ENCODE measurements at regions not wholly inside any gene's neighbourhood (a gene's known extent, or its start where the extent isn't known, plus 50 kb on each side); places are given as distances from the start of the nearest gene placed in this dataset.
A peak's percentile ranks its signal among the peaks of the same experiment; 100 is the strongest.

DNA sequence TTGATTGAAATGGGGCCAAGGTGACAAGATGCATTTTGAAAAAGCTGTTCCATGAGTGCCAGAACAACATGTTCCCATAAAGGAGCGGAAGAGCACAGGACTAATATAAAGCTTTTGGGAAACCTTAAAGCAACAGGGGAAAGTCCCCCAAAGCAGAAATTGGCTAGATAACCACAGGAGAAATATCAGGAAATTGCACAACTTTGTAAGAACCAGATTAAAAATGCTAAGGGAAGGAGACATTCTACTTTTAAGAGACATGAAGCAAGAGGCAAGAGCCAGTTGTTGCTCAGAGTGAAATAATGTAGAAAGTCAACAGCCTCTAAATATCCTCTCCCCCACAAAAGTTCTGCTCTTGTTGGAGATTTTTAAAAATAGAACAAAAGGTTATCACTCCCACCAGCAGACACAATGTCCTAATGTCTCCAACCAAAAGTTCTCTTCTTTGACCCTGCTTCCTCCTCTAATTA lies 85.2 kb upstream of the LNX1 start:
- peaks cover 3% of the 10 kb centered on the region for H3K4me1 ChIP-seq (ENCODE audit: control insufficient read depth, extremely low read depth, insufficient read depth, low read length)
- H4K20me1 ChIP-seq (ENCODE audit: control insufficient read depth, extremely low read depth, insufficient read depth, low read length), result no peaks in the 10 kb centered on the region
- H3K9me3 ChIP-seq (ENCODE audit: control insufficient read depth, insufficient read depth, low read depth, low read length), result no peaks in the 10 kb centered on the region
- no peak overlapping the region for H2AFZ ChIP-seq (ENCODE audit: low read length)
- H3K4me2 ChIP-seq (ENCODE audit: extremely low read depth, insufficient read depth, low read length), result no peak overlapping the region
- no peak overlapping the region for H3K27ac ChIP-seq (ENCODE audit: insufficient read depth, low read length)
- peak; percentile 34 to 70 for DNase-seq (ENCODE audit: low read depth in 2 of 2)
- no peak for TF ChIP-seq CTCF (conservative IDR thresholded peaks at IDR 0.05 in 1 of 2, IDR thresholded peaks at IDR 0.05 in 1 of 2; ENCODE audit: low read depth in 1 of 2, low read length in 2 of 2)
- no peak for TF ChIP-seq EZH2 (IDR thresholded peaks at IDR 0.05; ENCODE audit: low read length, missing control alignments)
- no peaks in the 10 kb centered on the region for H3K27me3 ChIP-seq (ENCODE audit: control insufficient read depth, insufficient read depth, low read length)
- H3K4me3 ChIP-seq (replicated peaks in 1 of 4; ENCODE audit: control extremely low read depth in 1 of 4, insufficient read depth in 1 of 4, low read depth in 3 of 4, low read length in 4 of 4), result no peak overlapping the region
- no peak overlapping the region for H3K9ac ChIP-seq (ENCODE audit: insufficient read depth, low read length)
- no peaks in the 10 kb centered on the region for H3K36me3 ChIP-seq (ENCODE audit: control insufficient read depth, insufficient read depth, low read length)
- no peaks in the 10 kb centered on the region for H3K79me2 ChIP-seq (ENCODE audit: control insufficient read depth, insufficient read depth, low read length)

- H3K27ac ChIP-seq (ENCODE audit: insufficient read depth, low read length), result no peak overlapping the region
- H3K9me3 ChIP-seq (ENCODE audit: control insufficient read depth, insufficient read depth, low read depth, low read length), result no peaks in the 10 kb centered on the region
- H3K4me3 ChIP-seq (replicated peaks in 1 of 4; ENCODE audit: control extremely low read depth in 1 of 4, insufficient read depth in 1 of 4, low read depth in 3 of 4, low read length in 4 of 4), result no peak overlapping the region
- peaks cover 3% of the 10 kb centered on the region for H3K4me1 ChIP-seq (ENCODE audit: control insufficient read depth, extremely low read depth, insufficient read depth, low read length)
- TF ChIP-seq EZH2 (IDR thresholded peaks at IDR 0.05; ENCODE audit: low read length, missing control alignments), result no peak
- H3K4me2 ChIP-seq (ENCODE audit: extremely low read depth, insufficient read depth, low read length), result no peak overlapping the region
- no peaks in the 10 kb centered on the region for H3K36me3 ChIP-seq (ENCODE audit: control insufficient read depth, insufficient read depth, low read length)
- H4K20me1 ChIP-seq (ENCODE audit: control insufficient read depth, extremely low read depth, insufficient read depth, low read length), result no peaks in the 10 kb centered on the region
- H2AFZ ChIP-seq (ENCODE audit: low read length), result no peak overlapping the region
- no peaks in the 10 kb centered on the region for H3K27me3 ChIP-seq (ENCODE audit: control insufficient read depth, insufficient read depth, low read length)
- H3K9ac ChIP-seq (ENCODE audit: insufficient read depth, low read length), result no peak overlapping the region
- no peaks in the 10 kb centered on the region for H3K79me2 ChIP-seq (ENCODE audit: control insufficient read depth, insufficient read depth, low read length)
- DNase-seq (ENCODE audit: low read depth in 2 of 2), result no peak
Measured at GRCh38 chr4:53674903-53675302, 83.6 kb upstream of the LNX1 start.

DNA sequence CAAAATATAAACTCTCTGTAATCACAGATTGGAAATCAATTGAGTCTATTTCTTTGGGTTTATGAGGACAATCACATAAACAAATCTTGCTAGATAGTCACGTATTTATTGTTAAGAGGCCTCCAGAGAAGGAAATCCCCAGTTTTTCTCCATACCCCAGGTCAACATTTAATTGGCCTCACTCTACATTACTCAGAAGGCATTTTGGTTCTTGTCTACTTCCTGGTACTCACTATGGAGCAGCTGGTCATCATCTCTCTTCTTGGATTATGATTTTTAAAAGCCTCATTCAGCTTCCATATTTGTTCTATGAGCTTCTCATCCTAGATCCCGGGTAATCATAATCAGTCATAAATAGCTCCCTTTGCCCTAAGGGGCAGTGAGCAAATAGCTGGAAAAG lies 81.6 kb upstream of the LNX1 start:
- Histone ChIP-seq H3K4me2 (ENCODE audit: extremely low read depth, insufficient read depth, low read length) (no peak overlapping the region), H3K27me3 (ENCODE audit: control insufficient read depth, insufficient read depth, low read length) (no peaks in the 10 kb centered on the region), H3K9me3 (ENCODE audit: control insufficient read depth, insufficient read depth, low read depth, low read length) (no peaks in the 10 kb centered on the region), H3K79me2 (ENCODE audit: control insufficient read depth, insufficient read depth, low read length) (no peaks in the 10 kb centered on the region), H3K4me3 (replicated peaks in 1 of 4; ENCODE audit: control extremely low read depth in 1 of 4, insufficient read depth in 1 of 4, low read depth in 3 of 4, low read length in 4 of 4) (no peak overlapping the region), H4K20me1 (ENCODE audit: control insufficient read depth, extremely low read depth, insufficient read depth, low read length) (no peaks in the 10 kb centered on the region), H3K36me3 (ENCODE audit: control insufficient read depth, insufficient read depth, low read length) (no peaks in the 10 kb centered on the region), H3K27ac (ENCODE audit: insufficient read depth, low read length) (no peak overlapping the region), H3K4me1 (ENCODE audit: control insufficient read depth, extremely low read depth, insufficient read depth, low read length) (peaks cover 3% of the 10 kb centered on the region), H2AFZ (ENCODE audit: low read length) (no peak overlapping the region), H3K9ac (ENCODE audit: insufficient read depth, low read length) (no peak overlapping the region)
- DNase-seq (ENCODE audit: low read depth in 2 of 2), result no peak
- TF ChIP-seq CTCF (conservative IDR thresholded peaks at IDR 0.05 in 1 of 2, IDR thresholded peaks at IDR 0.05 in 1 of 2; ENCODE audit: low read depth in 1 of 2, low read length in 2 of 2) (no peak), EZH2 (IDR thresholded peaks at IDR 0.05; ENCODE audit: low read length, missing control alignments) (no peak)
